DMS153 treated with DMSO at 0.1 percent for 48 hours (cell line): ENCODE measurements at regions not wholly inside any gene's neighbourhood (a gene's known extent, or its start where the extent isn't known, plus 50 kb on each side); places are given as distances from the start of the nearest gene placed in this dataset.
A peak's percentile ranks its signal among the peaks of the same experiment; 100 is the strongest.
"Not testable (repeated sequence)": the region's sequence is repeated elsewhere in the genome, so short reads cannot be mapped to it uniquely, and the experiment has no call there.

Experiments used
- DNase-seq: peaks from one replicate; lab custom pipeline; 2025; ENCODE audit not compliant: unreplicated experiment; lab: John Stamatoyannopoulos, UW

- DNase-seq = not testable (repeated sequence)
Observed at GRCh38 chr14:34381304-34381703, 80.7 kb downstream of the SPTSSA start.

DNA sequence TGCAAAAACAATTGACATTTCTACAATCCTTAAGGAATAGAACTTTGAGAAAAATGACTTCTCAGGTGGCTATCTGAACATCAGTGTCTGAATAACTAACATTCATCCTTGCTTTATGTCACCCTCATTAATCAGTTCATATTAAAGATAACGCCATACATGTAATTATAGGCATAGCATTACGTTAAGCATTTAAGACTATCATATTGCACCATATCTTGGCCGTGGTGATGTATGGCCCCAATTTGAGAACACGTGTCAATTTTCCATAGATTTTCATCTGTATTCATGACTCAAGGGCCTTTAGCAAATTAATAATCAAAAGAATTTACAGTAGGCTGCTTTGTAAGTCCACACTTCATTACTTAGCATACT, 81.6 kb downstream of the SPTSSA start:
- no peak for DNase-seq

- DNase-seq = no peak
Observed at GRCh38 chr14:34379816-34380470, 82.1 kb downstream of the SPTSSA start.

- DNase-seq = no peak
Observed at GRCh38 chr14:34376649-34377267, 85.3 kb downstream of the SPTSSA start.

- DNase-seq = no peak
Observed at GRCh38 chr14:34374998-34375740, 86.9 kb downstream of the SPTSSA start.

DNA sequence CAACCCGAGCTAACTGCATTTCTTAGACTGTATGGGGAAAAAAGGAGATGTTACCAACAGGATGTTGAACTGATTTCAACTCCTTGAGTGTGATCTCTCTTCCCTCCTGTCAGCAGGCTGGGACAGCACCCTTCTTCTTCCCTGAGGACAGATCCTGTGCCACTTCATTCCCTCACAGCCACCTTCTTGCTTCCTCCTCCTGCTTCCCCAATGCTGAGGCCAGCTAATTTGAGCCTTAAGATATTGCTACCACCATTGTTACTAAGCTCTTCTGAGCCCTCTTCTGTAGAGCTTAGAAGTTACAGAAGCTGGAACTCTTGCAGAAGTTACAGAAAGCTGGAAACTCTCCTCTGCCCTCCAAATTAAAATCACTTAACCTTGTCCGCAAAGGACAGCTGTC, 88.8 kb downstream of the SPTSSA start:
- DNase-seq = no peak

GRCh38 chr14:34372786-34373185, 89.3 kb downstream of the SPTSSA start:
- no peak for DNase-seq

GRCh38 chr14:34369648-34370030, 92.4 kb downstream of the SPTSSA start:
- DNase-seq = no peak

DNA sequence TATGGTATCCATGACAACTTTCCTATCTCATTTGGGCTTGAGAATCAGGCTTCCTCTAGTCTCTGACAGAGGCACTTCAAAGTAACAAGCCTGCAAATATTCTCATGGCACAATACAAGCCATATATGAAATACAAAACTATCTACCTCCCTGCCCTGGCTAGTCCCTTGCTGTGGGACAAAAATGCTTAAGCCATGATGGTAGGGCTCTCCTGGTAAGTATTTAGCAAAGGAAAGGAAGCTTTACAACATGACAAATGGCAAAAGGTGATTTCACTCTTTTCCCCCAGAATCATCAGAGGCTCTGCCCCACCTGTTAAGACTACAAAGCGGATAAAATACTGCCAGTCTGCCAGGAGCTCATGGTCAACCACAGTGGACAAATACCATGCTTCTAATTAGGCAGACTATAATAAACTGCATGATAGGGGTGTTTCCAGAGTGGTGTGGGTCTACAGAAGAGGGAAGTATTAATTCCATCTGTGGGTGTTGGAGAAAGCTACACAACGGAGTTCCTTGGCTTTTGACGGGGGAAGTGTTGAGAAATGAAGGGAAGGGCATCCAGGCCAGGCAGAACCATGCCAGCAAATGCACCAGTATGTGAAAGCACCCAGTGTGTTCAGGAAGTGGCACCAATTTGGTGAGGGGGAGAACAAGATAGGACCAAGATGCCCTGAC, 92.9 kb downstream of the SPTSSA start:
- DNase-seq = peak; percentile 50

DNA sequence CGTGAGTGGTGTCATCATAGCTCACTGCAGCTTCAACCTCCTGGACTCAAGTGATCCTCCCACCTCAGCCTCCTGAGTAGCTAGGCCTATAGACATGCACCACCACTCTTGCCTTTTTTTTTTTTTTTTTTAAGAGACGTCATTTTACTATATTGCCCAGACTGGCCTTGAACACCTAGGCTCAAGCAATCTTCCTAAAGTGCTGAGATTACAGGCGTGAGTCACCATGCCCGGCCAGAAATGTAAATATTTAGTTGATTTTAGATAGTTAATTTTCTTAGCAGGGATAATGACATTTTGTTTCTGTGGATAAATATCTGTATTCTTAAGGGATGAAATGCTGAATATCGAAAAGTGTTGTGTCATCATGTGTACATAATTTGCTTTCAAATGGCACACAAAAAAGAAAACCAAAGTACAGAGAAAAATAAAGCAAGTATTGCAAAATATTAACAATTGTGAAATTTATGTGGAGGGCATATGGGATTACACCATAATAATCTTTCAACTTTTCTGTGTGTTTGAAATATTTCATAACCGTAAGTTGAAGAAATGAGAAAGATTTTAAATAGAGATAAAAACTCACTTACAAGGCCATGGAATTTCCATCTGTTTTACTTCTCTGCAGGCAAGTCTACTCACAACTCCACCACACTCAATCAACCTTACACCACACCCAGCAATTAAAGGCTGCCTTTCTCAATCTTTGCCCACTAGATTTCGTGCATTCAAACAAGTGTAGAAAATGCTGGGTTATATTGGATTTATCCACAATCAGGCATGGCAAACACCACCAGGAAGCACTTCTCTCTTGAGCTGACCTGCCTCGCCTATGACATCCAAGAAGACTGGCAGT, 93.7 kb downstream of the SPTSSA start:
- DNase-seq = peak; percentile 50

DNA sequence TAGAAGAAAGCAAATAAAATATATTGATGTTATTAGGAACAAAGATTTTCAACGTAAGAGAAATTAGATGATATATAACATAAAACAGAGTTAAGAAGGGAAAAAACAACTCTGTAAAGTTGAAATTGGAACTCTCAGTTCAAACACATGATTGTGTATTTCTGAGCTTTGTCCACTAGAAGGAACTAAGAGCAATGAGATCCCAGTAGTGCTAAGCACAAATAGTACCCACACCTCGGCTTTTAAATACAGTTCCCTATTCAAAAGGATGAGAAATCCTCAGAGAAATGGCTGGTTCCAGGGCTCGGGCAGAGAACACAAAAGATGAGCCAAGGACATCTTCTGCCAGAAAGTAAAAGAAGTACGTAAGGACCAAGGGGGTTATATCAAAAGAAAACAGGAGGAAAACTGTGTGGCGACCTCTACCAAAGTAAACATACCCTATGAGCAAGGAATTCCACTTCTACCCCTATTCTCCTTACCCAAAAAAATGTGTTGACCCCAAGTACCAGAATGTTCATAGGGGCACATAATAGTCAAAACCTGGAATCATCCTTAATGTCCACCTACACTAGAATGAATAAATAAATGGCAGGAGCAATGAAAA, 96.6 kb downstream of the SPTSSA start:
- peak; percentile 9 for DNase-seq

DNA sequence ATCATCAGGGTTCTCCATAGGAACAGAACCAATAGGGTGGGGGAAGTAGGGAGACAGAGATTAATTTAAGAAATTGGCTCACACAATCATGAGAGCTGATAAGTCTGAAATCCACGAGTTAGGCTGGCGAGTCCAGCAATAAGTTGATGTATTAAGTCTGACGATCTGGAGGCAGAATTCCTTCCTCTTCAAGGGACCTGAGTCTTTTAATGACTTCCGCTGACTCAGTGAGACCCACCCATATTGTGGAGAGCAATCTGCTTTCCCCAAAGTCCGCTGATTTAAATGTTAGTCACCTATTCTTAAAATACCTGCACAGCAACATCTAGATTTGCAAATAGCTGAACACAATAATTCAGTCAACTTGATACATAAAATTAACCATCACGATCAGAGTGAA, 97.8 kb downstream of the SPTSSA start:
- DNase-seq = no peak

DNA sequence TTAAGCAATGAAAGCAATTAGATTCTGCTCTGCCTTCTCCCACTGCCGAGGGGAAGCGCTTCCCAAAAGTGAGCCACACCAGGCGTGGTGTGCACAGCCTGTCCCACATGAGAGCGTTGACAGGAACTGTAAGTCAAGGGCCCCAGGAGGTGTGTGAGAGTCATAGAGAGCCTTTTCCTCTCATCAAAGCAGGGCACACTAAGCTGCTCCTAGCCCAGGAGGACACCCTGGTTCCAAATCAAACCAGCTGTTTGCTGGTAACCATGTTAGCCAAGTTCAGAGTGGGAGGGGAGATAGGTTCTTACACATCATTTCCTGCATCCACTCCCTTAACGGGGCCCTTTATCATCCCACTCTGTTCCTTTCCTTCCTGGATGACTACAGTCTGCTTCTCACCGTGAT, 98.3 kb downstream of the SPTSSA start:
- DNase-seq = no peak

DNA sequence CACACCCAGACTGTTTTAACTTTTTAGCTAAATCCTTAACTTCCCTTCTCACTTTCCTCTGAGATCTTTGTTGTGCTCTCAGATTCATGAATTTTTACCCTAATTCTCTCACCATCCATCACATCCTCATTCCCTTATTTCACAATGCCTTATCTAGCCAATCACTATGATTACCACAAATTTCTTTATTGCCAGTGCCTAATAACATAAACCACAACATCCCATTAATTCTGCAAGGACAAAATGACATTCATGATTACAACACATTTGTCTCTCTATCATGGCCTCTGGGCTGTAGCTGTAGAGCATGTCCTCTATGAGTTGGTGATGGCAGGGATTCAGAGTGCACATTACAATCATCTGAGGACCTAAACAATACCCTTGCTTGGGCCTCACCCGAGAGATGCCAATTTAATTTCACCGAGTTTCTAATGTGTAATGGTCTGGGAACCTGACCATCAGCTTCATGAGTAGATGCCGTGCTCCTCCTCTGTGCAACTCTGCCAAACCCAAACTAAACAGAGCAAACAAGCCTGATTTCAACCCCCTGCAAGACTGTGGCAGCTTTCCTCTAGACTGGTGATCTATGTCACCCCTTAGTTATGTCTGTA, 99.3 kb downstream of the SPTSSA start:
- no peak for DNase-seq

DNA sequence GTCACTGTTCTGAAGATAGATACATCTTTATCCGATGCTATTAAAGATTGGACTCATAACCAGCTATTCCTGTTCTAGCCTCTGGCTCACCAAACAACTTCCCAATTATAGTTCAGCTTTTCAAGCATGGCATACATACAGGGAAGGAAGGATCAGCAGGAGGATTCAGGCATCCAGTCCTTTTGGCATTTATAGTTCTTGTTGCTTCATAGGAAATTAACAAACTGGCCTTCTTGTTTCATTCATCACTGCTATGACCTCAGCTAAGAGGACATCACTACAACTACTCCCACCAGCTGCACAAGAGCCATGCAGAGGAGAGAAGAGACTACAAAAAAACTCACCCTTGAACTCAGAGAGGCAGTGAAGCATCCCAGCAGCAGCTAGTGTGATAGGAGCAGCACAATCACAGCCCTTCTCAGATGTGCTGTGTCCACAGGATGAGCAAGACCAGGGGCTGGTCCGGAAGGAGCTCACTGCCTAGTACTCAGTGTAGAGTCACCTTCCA, 100.5 kb downstream of the SPTSSA start:
- DNase-seq = no peak

DNA sequence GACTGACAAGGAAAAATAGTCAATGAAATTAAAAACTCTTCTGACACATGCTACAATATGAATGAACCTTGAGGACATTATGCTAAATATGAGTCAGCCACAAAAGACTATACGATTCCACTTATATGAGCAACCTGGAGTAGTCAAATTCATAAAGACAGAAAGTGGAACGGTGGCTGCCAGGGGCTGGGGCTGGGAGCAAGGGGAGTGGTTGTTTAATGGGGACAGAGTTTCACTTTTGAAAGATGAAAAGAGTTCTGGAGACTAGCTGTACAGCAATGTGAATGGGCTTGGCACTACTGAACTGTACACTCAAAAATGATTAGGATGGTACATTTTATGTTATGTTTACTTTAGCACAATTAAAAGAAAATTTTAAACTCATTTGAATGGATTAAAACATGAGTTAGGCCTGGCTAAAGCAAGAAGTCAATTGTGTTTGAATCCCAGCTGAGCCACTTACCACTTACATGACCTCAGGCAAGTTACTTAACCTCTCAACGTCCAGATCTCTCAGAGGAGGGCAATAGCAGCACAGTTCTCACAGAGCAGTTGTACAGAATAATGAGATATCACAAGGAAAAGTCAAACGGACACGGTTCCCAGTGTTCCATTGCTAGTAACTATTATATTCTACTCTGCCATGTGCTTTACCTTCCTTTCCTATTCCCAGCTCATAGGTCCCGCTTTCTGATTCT, 102.5 kb downstream of the SPTSSA start:
- DNase-seq = no peak

DNA sequence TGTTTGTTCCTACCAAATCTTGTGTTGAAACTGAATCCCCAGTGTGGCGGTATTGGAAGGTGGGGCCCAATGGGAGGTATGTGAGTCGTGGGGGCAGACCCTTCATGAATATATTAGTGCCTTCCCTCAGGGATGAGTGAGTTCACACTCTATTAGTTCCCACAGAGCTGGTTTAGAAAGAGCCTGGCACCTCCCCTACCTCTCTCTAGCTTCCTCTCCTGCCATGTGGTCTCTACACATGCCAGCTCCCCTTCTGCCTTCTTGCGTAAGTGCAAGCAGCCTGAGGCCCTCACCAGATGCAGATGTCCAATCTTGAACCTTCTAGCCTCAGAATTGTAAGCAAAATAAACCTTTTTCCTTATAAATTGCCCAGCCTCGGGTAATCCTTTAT, 105.8 kb downstream of the SPTSSA start:
- DNase-seq = no peak

- no peak for DNase-seq
Observed at GRCh38 chr14:34355584-34356263, 106.3 kb downstream of the SPTSSA start.

- no peak for DNase-seq
Observed at GRCh38 chr14:34354556-34354955, 107.5 kb downstream of the SPTSSA start.
